NCI-H774 (cell line): ENCODE measurements at regions not wholly inside any gene's neighbourhood (a gene's known extent, or its start where the extent isn't known, plus 50 kb on each side); places are given as distances from the start of the nearest gene placed in this dataset.
"Not testable (repeated sequence)": the region's sequence is repeated elsewhere in the genome, so short reads cannot be mapped to it uniquely, and the experiment has no call there.

Experiments used
- DNase-seq: peaks from one replicate; lab custom pipeline; 2025; lab: John Stamatoyannopoulos, UW

- no peak for DNase-seq
These were observed 207.4 kb downstream of the ZFP36L2 start for GRCh38 chr2:43019025-43019367.

- no peak for DNase-seq
These were observed 208.0 kb downstream of the ZFP36L2 start for GRCh38 chr2:43018179-43019024.

- DNase-seq: no peak
These were observed 212.5 kb downstream of the ZFP36L2 start for GRCh38 chr2:43013821-43014345.

- DNase-seq: no peak
These were observed 213.4 kb downstream of the ZFP36L2 start for GRCh38 chr2:43012966-43013365.

GRCh38 chr2:43011158-43011491, 215.3 kb downstream of the ZFP36L2 start:
- no peak for DNase-seq

- no peak for DNase-seq
These were observed 215.8 kb downstream of the ZFP36L2 start for GRCh38 chr2:43010438-43011157.

- no peak for DNase-seq
These were observed 217.0 kb downstream of the ZFP36L2 start for GRCh38 chr2:43009448-43009847.

GRCh38 chr2:43008388-43008787, 216.0 kb upstream of the HAAO start:
- no peak for DNase-seq

- DNase-seq: no peak
These were observed 215.5 kb upstream of the HAAO start for GRCh38 chr2:43007901-43008300.

- DNase-seq: no peak
These were observed 214.6 kb upstream of the HAAO start for GRCh38 chr2:43006834-43007543.

GRCh38 chr2:43005975-43006833, 213.8 kb upstream of the HAAO start:
- DNase-seq: no peak

GRCh38 chr2:43005245-43005974, 213.0 kb upstream of the HAAO start:
- DNase-seq: no peak

GRCh38 chr2:43004879-43005244, 212.5 kb upstream of the HAAO start:
- DNase-seq: no peak

- DNase-seq: not testable (repeated sequence)
These were observed 211.9 kb upstream of the HAAO start for GRCh38 chr2:43004126-43004865.

GRCh38 chr2:43003702-43004101, 211.3 kb upstream of the HAAO start:
- DNase-seq: no peak

GRCh38 chr2:43001787-43002468, 209.5 kb upstream of the HAAO start:
- DNase-seq: no peak

GRCh38 chr2:43001055-43001378, 208.6 kb upstream of the HAAO start:
- DNase-seq: no peak

GRCh38 chr2:43000242-43001054, 208.1 kb upstream of the HAAO start:
- no peak for DNase-seq

- no peak for DNase-seq
These were observed 207.5 kb upstream of the HAAO start for GRCh38 chr2:42999856-43000241.
